ENCODE measurements at regions not wholly inside any gene's neighbourhood (a gene's known extent, or its start where the extent isn't known, plus 50 kb on each side); places are given as distances from the start of the nearest gene placed in this dataset.
A peak's percentile ranks its signal among the peaks of the same experiment; 100 is the strongest.

DNA sequence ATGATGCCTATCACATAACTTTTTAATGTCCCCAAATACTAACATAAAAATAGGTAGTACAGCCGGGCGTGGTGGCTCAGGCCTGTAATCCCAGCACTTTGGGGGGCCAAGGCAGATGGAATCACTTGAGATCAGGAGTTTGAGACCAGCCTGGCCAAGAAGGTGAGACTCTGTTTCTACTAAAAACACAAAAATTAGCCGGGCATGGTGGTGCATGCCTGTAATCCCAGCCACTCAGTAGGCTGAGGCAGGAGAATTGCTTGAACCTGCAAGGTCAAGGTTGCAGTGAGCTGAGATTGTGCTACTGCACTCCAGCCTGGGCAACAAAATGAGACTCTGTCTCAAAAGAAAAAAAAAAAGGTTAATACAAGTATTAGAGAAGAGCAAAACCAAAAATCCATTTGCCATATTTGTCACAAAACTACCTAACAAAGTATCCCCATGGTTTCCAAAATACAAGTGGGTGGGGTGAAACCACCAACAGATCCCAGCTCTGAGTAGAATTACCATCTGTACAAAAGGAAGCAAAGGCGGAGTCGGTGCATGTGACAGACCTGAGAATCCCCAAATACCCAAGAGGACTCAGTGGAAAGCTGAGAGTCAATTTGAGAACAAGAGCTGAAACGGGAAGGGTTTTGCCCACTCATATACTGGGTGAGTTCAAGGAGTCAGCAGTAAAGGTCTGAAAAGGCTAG is 113.2 kb downstream of the TOMM20 start:
- H3K36me3 ChIP-seq (ENCODE audit: control insufficient read depth, insufficient read depth, low read length) = no peaks in the 10 kb centered on the region
- no peaks in the 10 kb centered on the region for H3K9me3 ChIP-seq (ENCODE audit: control insufficient read depth, low read length)
- H3K9ac ChIP-seq (ENCODE audit: low read length) = no peak overlapping the region
- H3K27me3 ChIP-seq (ENCODE audit: control insufficient read depth, insufficient read depth, low read length) = no peaks in the 10 kb centered on the region
- H3K4me3 ChIP-seq (ENCODE audit: low read length) = no peak overlapping the region
- peaks cover 7% of the 10 kb centered on the region for H3K4me1 ChIP-seq (ENCODE audit: control insufficient read depth, insufficient read depth, low read length)

GRCh38 chr1:235014756-235015155 is 113.9 kb downstream of the TOMM20 start:
- H3K4me1 ChIP-seq (ENCODE audit: control insufficient read depth, insufficient read depth, low read length) = peaks cover 7% of the 10 kb centered on the region

GRCh38 chr1:235013512-235013911 is 115.1 kb downstream of the TOMM20 start:
- Histone ChIP-seq H3K9me3 (ENCODE audit: control insufficient read depth, low read length) (no peaks in the 10 kb centered on the region), H3K9ac (ENCODE audit: low read length) (no peak overlapping the region), H3K4me1 (ENCODE audit: control insufficient read depth, insufficient read depth, low read length) (peaks cover 10% of the 10 kb centered on the region), H3K4me3 (ENCODE audit: low read length) (no peak overlapping the region), H3K36me3 (ENCODE audit: control insufficient read depth, insufficient read depth, low read length) (no peaks in the 10 kb centered on the region), H3K27me3 (ENCODE audit: control insufficient read depth, insufficient read depth, low read length) (no peaks in the 10 kb centered on the region)

More at GRCh38 chr1:235014756-235015155, 113.9 kb downstream of the TOMM20 start:
- H3K4me3 ChIP-seq (ENCODE audit: low read length) = no peak overlapping the region
- no peak overlapping the region for H3K9ac ChIP-seq (ENCODE audit: low read length)
- H3K27me3 ChIP-seq (ENCODE audit: control insufficient read depth, insufficient read depth, low read length) = no peaks in the 10 kb centered on the region
- no peaks in the 10 kb centered on the region for H3K36me3 ChIP-seq (ENCODE audit: control insufficient read depth, insufficient read depth, low read length)
- no peaks in the 10 kb centered on the region for H3K9me3 ChIP-seq (ENCODE audit: control insufficient read depth, low read length)

GRCh38 chr1:235012436-235013210 is 116.0 kb downstream of the TOMM20 start:
- Histone ChIP-seq H3K36me3 (ENCODE audit: control insufficient read depth, insufficient read depth, low read length) (no peaks in the 10 kb centered on the region), H3K4me1 (ENCODE audit: control insufficient read depth, insufficient read depth, low read length) (peaks cover 17% of the 10 kb centered on the region), H3K27me3 (ENCODE audit: control insufficient read depth, insufficient read depth, low read length) (no peaks in the 10 kb centered on the region), H3K9me3 (ENCODE audit: control insufficient read depth, low read length) (no peaks in the 10 kb centered on the region), H3K4me3 (ENCODE audit: low read length) (no peak overlapping the region), H3K9ac (ENCODE audit: low read length) (peak overlapping the region; percentile 44)

GRCh38 chr1:235011599-235012435 is 116.8 kb downstream of the TOMM20 start:
- Histone ChIP-seq H3K4me3 (ENCODE audit: low read length) (no peak overlapping the region), H3K9ac (ENCODE audit: low read length) (peak overlapping the region; percentile 44), H3K4me1 (ENCODE audit: control insufficient read depth, insufficient read depth, low read length) (peaks cover 17% of the 10 kb centered on the region), H3K36me3 (ENCODE audit: control insufficient read depth, insufficient read depth, low read length) (no peaks in the 10 kb centered on the region), H3K9me3 (ENCODE audit: control insufficient read depth, low read length) (no peaks in the 10 kb centered on the region), H3K27me3 (ENCODE audit: control insufficient read depth, insufficient read depth, low read length) (no peaks in the 10 kb centered on the region)

DNA sequence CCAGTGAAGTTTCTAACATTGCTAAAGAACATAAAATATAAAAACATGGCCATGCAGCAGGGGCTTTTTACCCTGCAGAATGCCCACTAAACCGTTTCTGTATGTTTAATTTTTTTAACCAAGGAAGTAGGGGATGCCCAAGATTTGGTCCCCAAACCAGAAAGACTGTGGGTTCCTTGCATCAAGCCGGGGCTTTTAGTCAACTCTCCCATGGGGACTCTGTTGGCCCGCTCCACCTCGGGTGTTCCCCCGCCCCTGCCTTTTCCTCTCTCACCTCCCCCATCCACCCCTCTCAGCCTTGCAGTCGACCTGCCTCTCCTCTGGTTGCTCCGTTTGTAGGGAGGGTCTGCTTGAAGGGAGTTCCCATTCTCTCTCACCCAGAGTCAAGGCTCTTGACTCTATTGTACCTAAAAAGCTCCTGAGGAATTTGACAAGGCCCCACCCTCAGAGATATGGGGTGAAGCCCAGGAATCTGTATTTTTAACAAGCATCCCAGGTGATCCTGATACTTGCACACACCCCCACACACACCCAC is 117.5 kb downstream of the TOMM20 start:
- Histone ChIP-seq H3K9ac (ENCODE audit: low read length) (no peak overlapping the region), H3K4me1 (ENCODE audit: control insufficient read depth, insufficient read depth, low read length) (peaks cover 17% of the 10 kb centered on the region)

GRCh38 chr1:235009561-235010306 is 118.9 kb downstream of the TOMM20 start:
- Histone ChIP-seq H3K9ac (ENCODE audit: low read length) (no peak overlapping the region), H3K4me3 (ENCODE audit: low read length) (no peak overlapping the region), H3K36me3 (ENCODE audit: control insufficient read depth, insufficient read depth, low read length) (no peaks in the 10 kb centered on the region), H3K27me3 (ENCODE audit: control insufficient read depth, insufficient read depth, low read length) (no peaks in the 10 kb centered on the region), H3K9me3 (ENCODE audit: control insufficient read depth, low read length) (no peaks in the 10 kb centered on the region), H3K4me1 (ENCODE audit: control insufficient read depth, insufficient read depth, low read length) (peaks cover 17% of the 10 kb centered on the region)

More for the DNA sequence above, 117.5 kb downstream of the TOMM20 start:
- H3K27me3 ChIP-seq (ENCODE audit: control insufficient read depth, insufficient read depth, low read length) = no peaks in the 10 kb centered on the region
- no peaks in the 10 kb centered on the region for H3K9me3 ChIP-seq (ENCODE audit: control insufficient read depth, low read length)
- H3K4me3 ChIP-seq (ENCODE audit: low read length) = no peak overlapping the region
- no peaks in the 10 kb centered on the region for H3K36me3 ChIP-seq (ENCODE audit: control insufficient read depth, insufficient read depth, low read length)

GRCh38 chr1:235009074-235009473 is 119.6 kb downstream of the TOMM20 start:
- H3K4me1 ChIP-seq (ENCODE audit: control insufficient read depth, insufficient read depth, low read length) = peaks cover 17% of the 10 kb centered on the region
- no peaks in the 10 kb centered on the region for H3K9me3 ChIP-seq (ENCODE audit: control insufficient read depth, low read length)
- no peak overlapping the region for H3K4me3 ChIP-seq (ENCODE audit: low read length)
- no peaks in the 10 kb centered on the region for H3K36me3 ChIP-seq (ENCODE audit: control insufficient read depth, insufficient read depth, low read length)
- no peak overlapping the region for H3K9ac ChIP-seq (ENCODE audit: low read length)
- H3K27me3 ChIP-seq (ENCODE audit: control insufficient read depth, insufficient read depth, low read length) = no peaks in the 10 kb centered on the region

- no peaks in the 10 kb centered on the region for H3K9me3 ChIP-seq (ENCODE audit: control insufficient read depth, low read length)
- H3K36me3 ChIP-seq (ENCODE audit: control insufficient read depth, insufficient read depth, low read length) = no peaks in the 10 kb centered on the region
- no peak overlapping the region for H3K9ac ChIP-seq (ENCODE audit: low read length)
- no peak overlapping the region for H3K4me3 ChIP-seq (ENCODE audit: low read length)
- peaks cover 17% of the 10 kb centered on the region for H3K4me1 ChIP-seq (ENCODE audit: control insufficient read depth, insufficient read depth, low read length)
- H3K27me3 ChIP-seq (ENCODE audit: control insufficient read depth, insufficient read depth, low read length) = no peaks in the 10 kb centered on the region
Observed at GRCh38 chr1:235008239-235008638, 120.4 kb downstream of the TOMM20 start.

DNA sequence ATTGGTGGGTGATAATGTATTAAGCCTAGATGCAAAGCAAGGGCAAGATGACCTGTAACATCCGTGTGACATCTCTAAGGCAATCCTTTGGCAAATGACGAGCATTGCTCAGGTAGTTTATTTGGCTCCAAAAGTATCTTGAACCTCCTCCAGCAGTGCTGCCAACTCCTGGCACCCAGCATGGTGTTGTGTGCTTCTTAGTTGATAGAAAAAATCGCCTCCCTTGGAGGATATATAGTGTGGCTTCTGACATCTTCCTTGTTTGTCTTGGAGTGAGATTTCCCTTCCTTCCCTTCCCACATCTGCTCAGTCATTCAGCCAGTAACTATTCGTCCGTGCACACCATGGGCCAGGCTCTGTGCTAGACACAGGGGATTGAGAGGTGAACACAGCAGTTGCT is 121.8 kb downstream of the TOMM20 start:
- H3K36me3 ChIP-seq (ENCODE audit: control insufficient read depth, insufficient read depth, low read length) = no peaks in the 10 kb centered on the region
- H3K9ac ChIP-seq (ENCODE audit: low read length) = no peak overlapping the region
- peaks cover 10% of the 10 kb centered on the region for H3K4me1 ChIP-seq (ENCODE audit: control insufficient read depth, insufficient read depth, low read length)
- no peak overlapping the region for H3K4me3 ChIP-seq (ENCODE audit: low read length)
- H3K27me3 ChIP-seq (ENCODE audit: control insufficient read depth, insufficient read depth, low read length) = no peaks in the 10 kb centered on the region
- no peaks in the 10 kb centered on the region for H3K9me3 ChIP-seq (ENCODE audit: control insufficient read depth, low read length)

DNA sequence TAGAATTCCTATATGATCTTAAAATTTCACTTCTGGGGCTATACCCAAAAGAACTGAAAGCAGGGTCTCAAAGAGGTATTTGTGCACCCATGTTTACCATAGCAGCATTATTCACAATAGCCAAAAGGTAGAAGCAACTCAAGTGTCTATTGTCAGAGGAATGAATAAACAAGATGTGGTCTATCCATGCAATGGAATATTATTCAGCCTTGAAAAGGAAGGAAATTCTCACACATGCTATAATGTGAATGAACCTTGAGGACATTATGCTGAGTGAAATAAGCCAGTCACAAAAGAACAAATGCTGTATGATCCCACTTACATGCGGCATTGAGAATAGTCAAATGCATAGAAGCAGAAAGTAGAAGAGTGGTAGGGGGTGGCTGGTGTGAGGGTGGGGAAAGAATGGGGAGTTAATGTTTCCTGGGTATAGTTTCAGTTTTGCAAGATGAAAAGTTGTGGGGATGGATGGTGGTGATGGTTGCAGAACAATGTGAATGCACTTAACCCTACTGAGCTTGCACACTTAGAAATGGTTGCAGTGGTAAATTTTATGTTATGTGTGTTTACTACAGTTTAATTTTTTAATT is 122.4 kb downstream of the TOMM20 start:
- Histone ChIP-seq H3K4me1 (ENCODE audit: control insufficient read depth, insufficient read depth, low read length) (peaks cover 10% of the 10 kb centered on the region), H3K27me3 (ENCODE audit: control insufficient read depth, insufficient read depth, low read length) (no peaks in the 10 kb centered on the region), H3K4me3 (ENCODE audit: low read length) (no peak overlapping the region), H3K9ac (ENCODE audit: low read length) (no peak overlapping the region), H3K36me3 (ENCODE audit: control insufficient read depth, insufficient read depth, low read length) (no peaks in the 10 kb centered on the region), H3K9me3 (ENCODE audit: control insufficient read depth, low read length) (no peaks in the 10 kb centered on the region)
